HG03097 (cell line): ENCODE measurements at regions not wholly inside any gene's neighbourhood (a gene's known extent, or its start where the extent isn't known, plus 50 kb on each side); places are given as distances from the start of the nearest gene placed in this dataset.

Source experiments
- ATAC-seq: cut with Tn5 transposase; IDR thresholded peaks from one replicate; pipeline ENCODE4 v1.9.1; 2021; ENCODE audit not compliant: unreplicated experiment, low FRiP score

DNA sequence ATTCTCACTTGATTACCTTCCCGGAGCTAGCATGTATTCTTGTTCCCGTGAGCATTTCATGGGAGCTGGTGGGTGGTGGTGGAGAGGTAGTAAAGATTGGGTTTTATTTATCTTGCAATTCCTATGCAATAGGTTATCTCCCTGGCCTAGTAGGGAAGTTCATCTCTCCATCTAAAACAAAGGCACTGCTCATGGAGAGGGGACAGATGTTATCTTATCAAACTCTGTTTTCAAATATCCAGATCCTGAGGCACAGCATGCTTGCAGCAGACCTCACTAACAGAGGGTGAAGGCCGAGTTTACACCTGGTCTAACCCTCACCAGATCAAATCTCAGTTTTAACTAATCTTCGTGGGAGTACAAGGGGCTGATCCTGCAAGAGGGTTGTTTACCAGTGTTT is 98.9 kb downstream of the CYRIA start:
- no peak for ATAC-seq

DNA sequence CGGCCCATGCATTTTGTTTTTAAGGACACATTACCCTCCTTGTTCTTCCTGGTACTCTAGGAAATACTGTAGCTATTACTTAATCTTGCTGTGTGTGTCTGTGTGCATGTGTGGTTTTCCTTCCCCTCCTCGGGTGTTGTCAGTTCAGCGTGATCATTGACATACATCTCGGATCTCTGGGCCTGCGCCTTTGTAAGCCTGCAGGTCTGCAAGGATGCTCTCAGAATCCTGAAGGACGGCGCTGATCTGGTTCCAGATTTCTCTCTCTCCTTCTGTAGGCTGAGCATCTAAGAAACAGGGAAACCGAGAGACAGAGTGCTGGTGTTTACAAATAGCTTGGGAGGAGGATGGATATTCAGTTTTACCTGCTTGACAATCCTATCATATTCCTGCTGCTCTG is 100.2 kb downstream of the CYRIA start:
- no peak for ATAC-seq

GRCh38 chr2:16561676-16562075 is 104.0 kb downstream of the CYRIA start:
- no peak for ATAC-seq

DNA sequence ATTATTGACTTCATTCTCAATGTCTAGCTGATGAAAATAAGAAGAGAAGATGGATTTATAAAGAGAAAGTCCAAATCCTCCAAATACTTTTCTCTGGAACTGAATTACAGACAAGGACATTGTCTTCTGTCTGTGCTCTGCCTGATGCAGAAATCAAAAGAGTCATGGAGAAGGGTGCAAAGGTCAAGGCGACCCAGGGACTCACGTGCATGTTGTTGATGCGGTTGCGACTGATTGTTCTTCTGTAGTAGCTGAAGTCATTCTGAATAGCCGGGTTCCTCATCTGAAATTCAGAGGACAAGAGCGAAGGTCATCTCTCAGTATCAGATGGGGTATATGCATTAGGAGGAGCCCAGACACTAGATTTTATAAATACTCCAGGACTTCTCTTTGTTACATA is 104.4 kb downstream of the CYRIA start:
- no peak for ATAC-seq

GRCh38 chr2:16559278-16560067 is 106.2 kb downstream of the CYRIA start:
- ATAC-seq: no peak

GRCh38 chr2:16554060-16554583 is 111.5 kb downstream of the CYRIA start:
- ATAC-seq: no peak

DNA sequence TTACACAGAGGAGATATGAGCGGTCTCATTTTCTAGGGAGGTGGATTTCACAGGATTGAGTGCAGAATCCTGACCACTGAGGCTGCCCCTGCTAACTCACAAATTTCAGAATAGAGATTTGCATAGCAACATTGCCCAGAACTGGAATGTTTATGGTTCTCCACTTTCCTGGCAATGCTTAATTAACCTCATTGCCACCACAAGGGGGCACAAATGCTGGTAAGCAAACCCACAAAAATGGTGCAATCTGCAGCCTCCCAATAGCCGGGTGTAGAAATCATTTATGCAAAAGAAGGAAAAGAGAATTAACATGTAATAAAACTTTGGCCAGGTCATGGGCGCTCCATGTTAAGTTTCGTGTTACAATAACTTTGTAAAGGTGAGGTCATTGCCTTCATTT is 112.4 kb downstream of the CYRIA start:
- no peak for ATAC-seq

DNA sequence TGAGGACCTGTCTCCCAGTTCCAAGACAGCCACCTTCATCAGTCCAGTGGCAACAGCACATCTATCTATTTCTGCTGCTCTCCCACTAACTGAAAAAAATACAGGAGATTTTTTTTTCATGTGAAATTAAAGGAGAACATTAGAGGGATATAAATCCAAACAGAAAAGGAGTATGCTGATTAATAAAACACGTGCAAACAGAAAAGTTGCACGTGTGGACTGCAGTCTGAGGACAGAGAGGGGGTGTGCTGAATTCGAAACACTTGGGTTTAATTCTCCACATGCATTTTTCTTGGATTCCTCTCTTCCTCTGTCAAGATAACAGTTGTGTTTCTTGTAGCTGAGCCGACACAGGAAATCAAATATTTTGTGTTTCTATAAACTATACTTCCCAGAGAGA is 113.4 kb downstream of the CYRIA start:
- no peak for ATAC-seq

- no peak for ATAC-seq
Measured at GRCh38 chr2:16548036-16548435, 117.6 kb downstream of the CYRIA start.

DNA sequence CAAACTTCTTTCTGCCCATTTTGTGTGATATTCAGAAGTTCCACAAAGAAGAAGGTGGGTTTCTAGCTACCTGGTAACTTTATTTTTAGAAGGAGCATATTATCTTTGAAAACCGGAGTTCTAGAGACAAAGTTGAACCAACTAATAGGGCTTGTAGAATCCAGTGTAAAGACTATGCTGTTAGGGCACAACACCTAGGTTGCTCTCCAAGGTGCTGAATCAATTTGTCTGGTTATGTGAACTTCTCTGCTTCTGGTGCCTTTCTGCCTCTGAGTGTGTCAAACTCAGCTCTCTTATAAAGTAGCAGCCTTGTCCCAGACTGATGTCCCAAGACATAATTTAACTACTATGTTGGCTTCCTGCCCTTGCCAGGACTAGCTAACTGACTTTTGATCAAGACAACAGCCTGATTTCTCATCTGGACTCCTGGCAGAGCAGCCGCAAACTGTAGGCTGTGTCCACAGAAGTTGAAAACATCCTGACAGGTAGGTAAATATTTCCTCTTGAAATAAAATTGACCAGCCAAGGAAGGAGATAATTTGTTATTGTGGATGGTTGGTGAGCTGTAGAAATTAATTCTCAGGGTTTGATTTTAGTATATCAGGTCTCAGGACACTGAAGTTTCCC is 119.4 kb downstream of the CYRIA start:
- no peak for ATAC-seq

DNA sequence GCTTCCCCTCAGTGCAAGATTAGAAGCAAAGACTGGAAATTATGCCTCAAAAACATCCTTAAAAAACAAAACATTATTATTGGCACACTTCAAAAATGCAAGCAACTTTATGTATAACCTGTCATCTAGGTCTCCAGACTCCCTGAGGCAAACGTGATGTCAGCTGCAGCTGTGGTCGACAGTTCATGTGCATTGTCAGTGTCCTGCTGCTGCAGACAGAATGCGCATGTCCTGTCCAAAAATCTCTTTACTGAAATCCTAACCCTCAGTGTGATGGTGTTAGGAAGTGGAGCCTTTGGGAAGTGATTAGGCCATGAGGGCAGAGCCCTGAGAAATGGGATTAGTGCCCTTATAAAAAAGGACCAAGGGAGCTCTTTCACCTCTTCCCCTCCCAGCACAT is 126.9 kb downstream of the CYRIA start:
- no peak for ATAC-seq

DNA sequence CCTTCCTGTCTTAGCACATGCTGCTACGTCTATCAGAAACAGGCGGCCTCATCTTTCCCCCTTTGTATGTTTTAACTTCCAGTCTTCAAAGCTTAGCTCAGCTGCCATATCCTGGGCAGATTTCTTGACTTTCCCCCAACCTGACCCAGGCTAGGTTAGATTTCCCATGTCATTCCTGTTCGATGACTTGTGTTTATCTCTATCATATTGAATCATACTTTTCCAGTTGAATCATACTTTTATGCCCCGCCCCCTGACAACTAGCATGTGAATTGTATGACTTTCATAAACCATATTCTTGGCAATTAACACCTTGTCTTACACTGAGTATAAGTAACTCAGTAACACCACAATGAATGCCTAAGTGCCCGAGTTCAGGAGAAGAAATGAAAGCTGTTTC is 128.3 kb downstream of the CYRIA start:
- no peak for ATAC-seq

DNA sequence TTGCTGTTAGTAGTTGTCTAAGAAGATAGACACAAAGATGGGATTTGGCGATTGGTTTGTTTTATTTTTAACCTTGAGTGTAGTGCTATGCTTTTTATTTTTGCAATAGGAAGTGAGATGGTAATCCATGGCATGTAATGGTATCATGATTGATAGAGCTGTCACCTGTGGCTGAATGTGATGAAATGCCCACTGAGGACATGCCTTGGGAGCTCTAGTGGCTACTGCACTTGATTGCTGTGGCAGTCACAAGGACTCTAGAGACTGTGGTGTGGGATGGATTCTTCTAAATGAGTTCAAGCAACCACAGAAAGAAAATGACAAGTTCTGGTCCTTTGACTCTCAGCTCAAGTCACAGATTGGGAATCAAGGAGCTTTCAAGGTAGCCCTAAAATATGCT is 139.4 kb downstream of the CYRIA start:
- no peak for ATAC-seq

DNA sequence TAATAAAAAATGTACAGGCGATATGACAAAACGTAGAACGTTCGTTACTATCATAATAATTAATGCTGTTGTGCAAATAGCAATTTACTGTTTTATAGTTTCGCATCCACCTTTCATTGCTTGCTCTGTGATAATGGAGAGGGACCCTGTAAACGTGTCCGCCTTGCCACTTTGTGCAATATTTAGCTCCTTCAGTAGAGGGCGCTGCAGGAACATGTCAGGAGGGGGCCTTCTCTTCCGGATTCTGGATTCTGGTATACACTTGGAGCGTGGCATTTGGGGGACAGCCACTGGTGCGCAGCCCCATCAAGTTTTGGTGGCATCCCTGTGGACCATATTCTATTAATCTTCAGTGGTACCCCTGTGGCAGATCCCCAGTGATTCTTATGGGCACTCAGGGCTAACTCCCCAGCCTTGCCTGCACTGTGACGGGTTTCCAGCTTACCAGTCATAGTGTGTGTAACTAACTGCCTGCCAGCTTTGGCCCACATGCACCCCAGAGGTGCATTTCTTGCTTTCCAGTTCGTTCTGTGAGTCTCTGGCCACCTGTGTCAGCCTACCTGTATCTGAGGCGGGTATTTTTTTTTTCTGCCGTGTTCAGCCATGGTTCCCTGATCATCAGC is 140.3 kb downstream of the CYRIA start:
- ATAC-seq: no peak

DNA sequence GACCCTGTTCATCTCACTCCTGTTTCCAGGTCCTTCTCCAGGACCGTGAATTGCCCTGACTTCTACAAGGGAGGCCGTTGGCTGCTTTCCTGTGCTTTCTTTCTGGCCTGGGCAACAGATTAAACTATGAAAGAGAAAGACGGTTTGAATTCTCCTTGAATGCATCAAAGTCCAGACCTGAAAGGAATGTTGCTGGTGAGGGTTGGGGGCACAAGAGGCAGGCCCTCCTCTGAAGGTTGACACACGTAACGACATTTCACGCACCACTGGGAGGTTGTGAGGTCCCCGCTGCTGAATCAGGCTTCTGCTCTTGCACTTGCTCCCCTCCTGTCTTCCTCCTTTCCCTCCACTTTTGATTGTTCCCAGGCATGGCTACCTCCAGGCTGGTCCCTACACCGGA is 141.9 kb downstream of the CYRIA start:
- ATAC-seq: no peak

DNA sequence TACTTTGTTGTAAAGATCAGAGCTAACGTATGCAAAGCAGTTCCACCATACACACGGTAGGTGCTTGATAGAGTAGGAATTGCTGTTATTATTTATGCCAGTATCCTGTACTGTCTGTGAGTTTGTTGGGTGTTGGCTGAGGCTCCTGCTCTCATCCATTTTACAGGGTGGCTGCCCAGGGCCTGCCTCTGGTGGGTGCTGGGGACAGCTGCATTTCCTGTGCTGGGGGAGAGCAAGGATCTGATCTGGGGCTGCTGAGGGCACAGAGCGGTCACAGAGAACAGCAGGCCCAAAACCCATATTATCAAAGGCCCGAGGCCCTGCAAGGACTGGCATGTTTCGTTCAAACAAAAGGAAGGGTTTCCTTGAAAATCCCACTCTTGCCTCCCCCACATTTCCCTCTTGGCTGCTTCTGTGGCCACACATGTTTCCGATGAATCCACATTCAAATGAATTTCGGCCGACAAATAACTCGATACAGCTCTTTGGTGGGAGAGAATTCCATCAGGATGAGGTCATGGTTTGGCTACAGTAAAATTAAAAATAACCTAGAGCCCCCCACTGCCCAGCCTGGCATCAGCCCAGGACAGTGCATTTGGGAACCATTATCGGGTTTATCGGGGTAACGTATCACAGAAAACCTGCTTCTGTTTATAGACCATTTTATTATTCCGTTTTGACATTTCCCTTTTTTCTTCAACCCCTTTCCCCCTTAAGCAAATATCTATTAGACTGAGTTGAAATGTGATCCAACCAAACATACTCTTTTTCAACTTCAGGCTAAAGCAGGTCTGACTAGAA is 143.4 kb downstream of the CYRIA start:
- no peak for ATAC-seq

DNA sequence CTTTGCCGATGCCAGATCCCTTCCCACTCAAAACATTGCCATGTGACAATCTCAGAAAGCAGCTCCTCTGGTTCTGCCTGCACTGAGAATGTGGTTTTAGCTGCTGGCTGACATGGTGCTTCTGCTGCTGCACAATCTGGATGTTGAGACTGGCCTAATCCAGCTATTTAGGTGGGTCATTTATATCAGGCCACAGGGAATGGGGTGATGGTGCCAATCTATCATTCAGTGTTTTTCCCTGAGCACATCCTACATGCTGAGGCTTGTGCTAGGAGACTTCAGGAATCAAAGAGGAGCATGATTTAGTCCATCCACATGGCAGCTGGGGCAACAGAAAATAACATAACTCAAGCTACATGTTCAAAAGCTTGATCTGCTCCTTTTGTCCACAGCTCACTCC is 144.7 kb downstream of the CYRIA start:
- no peak for ATAC-seq

DNA sequence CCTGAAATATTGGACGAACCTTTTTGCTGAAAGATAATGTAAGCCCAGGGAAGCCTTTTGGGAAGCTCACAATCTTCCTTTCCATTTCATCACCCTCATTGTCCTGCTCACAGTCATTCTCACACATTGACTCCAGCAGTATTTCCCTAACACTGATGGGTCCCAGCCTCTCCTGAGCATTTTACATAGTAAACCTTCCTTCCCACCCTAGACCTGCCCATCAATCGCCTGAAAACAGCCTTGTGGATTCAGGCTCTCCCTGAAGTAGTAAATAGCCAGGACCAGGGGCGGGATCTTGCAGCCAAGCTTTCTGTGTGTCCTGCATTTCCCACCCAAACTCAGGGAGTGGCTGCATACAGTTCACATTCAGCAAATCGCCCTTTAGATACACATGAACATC is 149.9 kb downstream of the CYRIA start:
- ATAC-seq: no peak

- no peak for ATAC-seq
Measured at GRCh38 chr2:16513626-16514025, 152.0 kb downstream of the CYRIA start.

DNA sequence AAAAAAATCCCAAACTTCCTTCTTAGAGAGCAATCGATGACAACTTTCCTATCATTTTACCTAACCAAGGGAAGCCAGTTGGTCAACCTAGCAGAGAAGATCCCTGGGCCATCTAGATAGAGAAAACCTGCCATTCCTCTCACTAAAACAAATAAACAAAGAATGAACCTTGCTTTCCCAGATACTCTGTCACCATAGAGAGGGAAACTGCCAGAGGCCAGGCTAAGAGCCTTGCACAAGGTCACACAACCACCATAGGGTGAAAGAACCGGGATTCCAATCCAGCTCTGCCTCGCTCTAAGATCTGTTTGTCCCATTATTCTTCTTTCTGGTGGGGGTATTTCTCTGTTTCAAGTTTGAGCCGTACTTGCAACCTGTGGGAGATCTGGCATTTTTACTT is 154.6 kb downstream of the CYRIA start:
- no peak for ATAC-seq

GRCh38 chr2:16509042-16509441 is 156.6 kb downstream of the CYRIA start:
- no peak for ATAC-seq
